ENCODE measurements at regions not wholly inside any gene's neighbourhood (a gene's known extent, or its start where the extent isn't known, plus 50 kb on each side); places are given as distances from the start of the nearest gene placed in this dataset.

DNA sequence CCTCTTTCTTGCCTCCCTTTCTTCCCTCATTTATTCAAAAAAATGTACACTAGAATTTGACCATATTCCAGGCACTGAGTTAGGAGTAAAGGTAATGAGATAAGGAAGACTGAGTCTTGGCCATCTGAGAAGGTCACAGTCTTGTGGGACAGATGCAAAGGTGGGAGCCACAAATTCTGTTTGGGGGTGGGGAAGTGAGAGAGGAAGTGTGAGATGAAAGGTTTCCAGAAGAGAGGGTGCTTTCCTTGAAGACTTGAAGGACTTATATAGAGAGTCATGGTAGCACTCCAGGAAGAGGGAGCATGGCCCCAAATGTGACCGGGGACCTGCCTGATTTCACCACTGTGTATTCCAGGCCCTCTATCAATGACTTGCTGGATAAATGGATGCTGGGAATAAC lies 320.6 kb downstream of the LPIN1 start:
- no peak for DNase-seq (ENCODE audit: low read depth, low spot score)
- H3K4me3 ChIP-seq (ENCODE audit: low read length), result no peak overlapping the region

DNA sequence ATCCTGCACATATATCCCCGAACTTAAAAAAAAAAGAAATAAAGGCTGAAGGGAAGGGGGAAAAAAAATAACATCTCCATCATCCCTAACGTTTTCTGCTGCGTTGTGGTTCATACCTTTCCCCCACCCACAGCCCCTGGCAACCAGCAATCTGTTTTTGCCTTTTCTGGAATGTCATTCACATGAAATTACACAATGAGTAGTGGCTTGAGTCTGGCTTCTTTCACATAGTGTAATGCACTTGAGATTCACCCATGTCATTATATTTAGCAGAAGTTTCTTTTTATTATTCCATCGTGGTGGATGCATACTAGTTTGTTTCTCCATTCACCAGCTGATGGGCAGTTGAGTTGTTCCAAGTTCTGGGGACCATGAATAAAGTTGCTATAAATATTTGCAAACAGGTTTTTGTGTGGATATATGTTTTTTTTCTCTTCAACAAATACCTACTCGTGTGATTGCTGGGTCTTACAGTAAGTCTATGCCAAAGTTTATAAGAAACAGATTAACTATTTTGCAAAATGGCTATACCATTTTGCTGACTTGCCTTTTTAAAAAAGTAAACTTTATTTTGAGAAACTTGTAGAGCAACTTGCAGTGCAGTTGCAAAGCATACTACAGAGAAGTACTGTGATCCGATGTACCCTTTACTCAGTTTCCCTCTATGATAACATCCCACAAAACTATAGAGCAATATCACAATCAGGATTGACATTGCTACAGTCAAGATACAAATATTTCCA lies 322.5 kb downstream of the LPIN1 start:
- no peak for DNase-seq (ENCODE audit: low read depth, low spot score)
- no peak overlapping the region for H3K4me3 ChIP-seq (ENCODE audit: low read length)

DNA sequence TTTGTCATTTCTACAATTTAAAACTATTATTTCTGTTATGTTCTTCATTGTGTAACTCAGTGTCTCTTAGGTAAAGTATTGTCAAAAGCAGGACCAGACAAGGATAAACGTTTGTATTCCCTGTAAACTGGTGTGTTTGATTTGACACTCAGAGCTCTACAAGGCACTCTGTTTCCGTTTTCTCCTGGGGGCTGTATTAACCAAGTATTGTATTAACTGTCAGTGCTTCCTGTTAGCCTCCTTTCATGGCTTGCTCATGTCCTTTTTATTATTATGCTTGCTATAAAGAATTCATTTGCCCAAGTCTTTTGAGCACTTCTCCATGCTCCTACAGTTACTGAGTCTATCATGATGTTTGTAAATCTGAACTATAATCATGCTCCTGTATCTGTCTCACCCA lies 323.7 kb downstream of the LPIN1 start:
- DNase-seq (ENCODE audit: low read depth, low spot score), result no peak
- H3K4me3 ChIP-seq (ENCODE audit: low read length), result no peak overlapping the region

GRCh38 chr2:12070581-12070980 lies 324.1 kb downstream of the LPIN1 start:
- DNase-seq (ENCODE audit: low read depth, low spot score), result no peak
- no peak overlapping the region for H3K4me3 ChIP-seq (ENCODE audit: low read length)

DNA sequence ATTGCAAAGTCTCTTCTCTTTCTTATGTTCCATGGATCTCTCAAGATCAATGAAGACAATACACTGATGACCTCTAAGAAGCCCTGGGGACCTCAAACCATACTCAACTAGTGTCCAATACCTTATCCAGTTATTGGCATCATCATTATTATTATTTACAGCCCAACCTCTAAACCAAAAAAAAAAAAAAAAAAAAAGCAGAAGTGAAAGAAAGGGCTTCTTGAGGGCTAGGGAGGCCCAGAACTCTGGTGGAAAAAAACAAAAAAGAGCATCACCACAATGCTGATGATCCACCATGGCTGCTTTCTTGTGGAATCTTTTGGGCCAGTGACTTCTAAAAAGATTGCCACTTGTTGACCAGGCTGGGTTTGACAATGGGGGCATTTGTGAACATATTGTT lies 324.9 kb downstream of the LPIN1 start:
- no peak for DNase-seq (ENCODE audit: low read depth, low spot score)
- no peak overlapping the region for H3K4me3 ChIP-seq (ENCODE audit: low read length)

- DNase-seq (ENCODE audit: low read depth, low spot score), result no peak
- H3K4me3 ChIP-seq (ENCODE audit: low read length), result no peak overlapping the region
Measured at GRCh38 chr2:12073217-12073852, 326.9 kb downstream of the LPIN1 start.

- no peak for DNase-seq (ENCODE audit: low read depth, low spot score)
- no peak overlapping the region for H3K4me3 ChIP-seq (ENCODE audit: low read length)
Measured at GRCh38 chr2:12074126-12074844, 327.9 kb downstream of the LPIN1 start.

GRCh38 chr2:12074845-12075217 lies 328.4 kb downstream of the LPIN1 start:
- no peak overlapping the region for H3K4me3 ChIP-seq (ENCODE audit: low read length)

GRCh38 chr2:12075603-12076002 lies 329.2 kb downstream of the LPIN1 start:
- no peak overlapping the region for H3K4me3 ChIP-seq (ENCODE audit: low read length)
- DNase-seq (ENCODE audit: low read depth, low spot score), result no peak

More at GRCh38 chr2:12074845-12075217, 328.4 kb downstream of the LPIN1 start:
- no peak for DNase-seq (ENCODE audit: low read depth, low spot score)

GRCh38 chr2:12076810-12077209 lies 330.4 kb downstream of the LPIN1 start:
- no peak overlapping the region for H3K4me3 ChIP-seq (ENCODE audit: low read length)
- no peak for DNase-seq (ENCODE audit: low read depth, low spot score)

GRCh38 chr2:12080360-12080759 lies 333.9 kb downstream of the LPIN1 start:
- no peak overlapping the region for H3K4me3 ChIP-seq (ENCODE audit: low read length)
- no peak for DNase-seq (ENCODE audit: low read depth, low spot score)

- H3K4me3 ChIP-seq (ENCODE audit: low read length), result no peak overlapping the region
- no peak for DNase-seq (ENCODE audit: low read depth, low spot score)
Measured at GRCh38 chr2:12081481-12082210, 335.2 kb downstream of the LPIN1 start.

- no peak overlapping the region for H3K4me3 ChIP-seq (ENCODE audit: low read length)
- DNase-seq (ENCODE audit: low read depth, low spot score), result no peak
Measured at GRCh38 chr2:12083081-12083581, 336.7 kb downstream of the LPIN1 start.

DNA sequence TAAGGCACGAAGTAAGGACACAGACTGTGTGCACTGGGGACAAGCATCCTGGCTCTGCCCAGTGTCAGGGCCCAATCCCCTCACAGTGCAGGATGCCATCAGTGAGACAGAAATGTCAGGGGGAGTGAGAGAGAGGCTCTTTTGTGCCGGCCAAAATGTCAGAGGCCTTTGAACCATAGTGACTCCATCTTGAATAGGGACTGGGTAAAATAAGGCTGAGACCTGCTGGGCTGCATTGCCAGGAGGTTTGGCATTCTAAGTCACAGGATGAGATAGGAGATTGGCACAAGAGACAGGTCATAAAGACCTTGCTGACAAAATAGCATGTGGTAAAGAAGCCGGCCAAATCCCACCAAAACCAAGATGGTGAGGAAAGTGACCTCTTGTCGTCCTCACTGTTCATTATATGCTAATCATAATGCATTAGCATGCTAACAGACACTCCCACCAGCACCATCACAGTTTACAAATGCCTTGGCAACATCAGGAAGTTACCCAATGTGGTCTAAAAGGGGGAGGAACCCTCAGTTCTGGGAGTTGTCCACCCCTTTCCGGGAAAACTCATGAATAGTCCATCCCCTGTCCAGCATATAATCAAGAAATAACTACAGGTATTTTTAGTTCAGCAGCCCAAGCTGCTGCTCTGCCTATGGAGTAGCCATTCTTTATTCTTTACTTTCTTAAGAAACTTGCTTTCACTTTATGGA lies 337.4 kb downstream of the LPIN1 start:
- no peak overlapping the region for H3K4me3 ChIP-seq (ENCODE audit: low read length)
- no peak for DNase-seq (ENCODE audit: low read depth, low spot score)

- H3K4me3 ChIP-seq (ENCODE audit: low read length), result no peak overlapping the region
- DNase-seq (ENCODE audit: low read depth, low spot score), result no peak
Measured at GRCh38 chr2:12087175-12087574, 340.7 kb downstream of the LPIN1 start.

GRCh38 chr2:12087671-12088380 lies 341.4 kb downstream of the LPIN1 start:
- H3K4me3 ChIP-seq (ENCODE audit: low read length), result no peak overlapping the region
- DNase-seq (ENCODE audit: low read depth, low spot score), result no peak

DNA sequence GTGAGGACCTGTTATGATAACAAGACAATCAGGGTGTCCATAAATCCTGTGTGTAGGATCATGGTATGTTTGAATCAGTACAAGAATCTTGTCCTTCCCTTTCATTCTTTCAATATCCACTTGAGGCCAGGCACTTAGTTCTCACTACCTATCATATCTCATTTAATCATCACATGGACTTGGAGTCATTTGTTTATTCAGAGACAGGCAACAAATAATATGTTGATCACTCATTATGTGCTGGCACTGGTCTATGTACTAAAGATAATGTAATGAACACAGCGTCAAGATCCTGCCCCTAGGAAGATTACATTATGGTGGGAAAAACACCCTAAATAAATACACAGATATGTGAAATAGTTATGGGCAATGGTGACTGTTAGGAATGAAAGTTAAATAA lies 342.6 kb downstream of the LPIN1 start:
- H3K4me3 ChIP-seq (ENCODE audit: low read length), result no peak overlapping the region
- DNase-seq (ENCODE audit: low read depth, low spot score), result no peak

GRCh38 chr2:12089496-12089895 lies 343.1 kb downstream of the LPIN1 start:
- H3K4me3 ChIP-seq (ENCODE audit: low read length), result no peak overlapping the region
- DNase-seq (ENCODE audit: low read depth, low spot score), result no peak
